ENCODE measurements at regions not wholly inside any gene's neighbourhood (a gene's known extent, or its start where the extent isn't known, plus 50 kb on each side); places are given as distances from the start of the nearest gene placed in this dataset.

DNA sequence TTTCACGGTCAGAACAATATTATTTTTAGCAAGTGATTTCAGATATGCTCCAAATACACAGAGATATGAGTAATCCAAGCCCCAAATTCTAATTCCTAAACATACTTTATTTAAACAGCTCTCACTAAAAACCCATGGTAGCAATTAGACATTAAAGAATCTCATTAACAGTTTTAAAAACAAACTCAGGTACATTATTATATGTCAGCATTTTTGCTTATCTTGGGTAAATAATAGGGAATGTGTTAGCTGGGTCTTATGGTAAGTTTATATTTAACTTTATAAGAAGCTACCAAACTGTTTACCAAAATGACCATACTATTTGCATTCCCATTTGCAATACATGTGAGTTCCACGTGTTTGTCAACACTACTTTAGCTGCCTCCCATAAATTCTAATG, 511.1 kb downstream of the HTR1A start:
- H3K27ac Mint-ChIP-seq: no peak overlapping the region
- Histone ChIP-seq H3K79me2 (ENCODE audit: low read depth) (no peaks in the 10 kb centered on the region), H3K36me3 (no peaks in the 10 kb centered on the region), H4K20me1 (ENCODE audit: low read depth) (no peaks in the 10 kb centered on the region), H3K9ac (no peak overlapping the region), H3K4me3 (no peak overlapping the region), H2AFZ (replicated peaks) (no peak overlapping the region), H3K27ac (no peak overlapping the region), H3K4me1 (no peaks in the 10 kb centered on the region), H3K27me3 (no peaks in the 10 kb centered on the region), H3K4me2 (no peak overlapping the region), H3F3A (ENCODE audit: low read depth) (no peaks in the 10 kb centered on the region), H3K9me3 (ENCODE audit: low read depth) (no peaks in the 10 kb centered on the region)
- H3K9me3 Mint-ChIP-seq: no peaks in the 10 kb centered on the region
- H3K4me1 Mint-ChIP-seq: no peaks in the 10 kb centered on the region
- H3K27me3 Mint-ChIP-seq (ENCODE audit: insufficient read depth, low read depth): no peaks in the 10 kb centered on the region
- no peak for DNase-seq (ENCODE audit: low spot score)
- TF ChIP-seq CTCF (IDR thresholded peaks at IDR 0.05) (no peak), EZH2phosphoT487 (IDR thresholded peaks at IDR 0.05) (no peak), EZH2 (IDR thresholded peaks at IDR 0.05) (no peak)
- no peaks in the 10 kb centered on the region for H3K36me3 Mint-ChIP-seq
- H3K4me3 Mint-ChIP-seq: no peak overlapping the region

GRCh38 chr5:63439537-63439936, 522.7 kb downstream of the HTR1A start:
- H3K27ac Mint-ChIP-seq: no peak overlapping the region
- no peaks in the 10 kb centered on the region for H3K27me3 ChIP-seq
- no peaks in the 10 kb centered on the region for H3F3A ChIP-seq (ENCODE audit: low read depth)
- no peak overlapping the region for H3K4me3 ChIP-seq
- TF ChIP-seq EZH2phosphoT487 (IDR thresholded peaks at IDR 0.05) (no peak), EZH2 (IDR thresholded peaks at IDR 0.05) (no peak), CTCF (IDR thresholded peaks at IDR 0.05) (no peak)
- H3K4me1 Mint-ChIP-seq: no peaks in the 10 kb centered on the region
- no peak overlapping the region for H3K27ac ChIP-seq
- no peaks in the 10 kb centered on the region for H3K9me3 Mint-ChIP-seq
- no peaks in the 10 kb centered on the region for H3K36me3 Mint-ChIP-seq
- H3K79me2 ChIP-seq (ENCODE audit: low read depth): no peaks in the 10 kb centered on the region
- no peaks in the 10 kb centered on the region for H3K36me3 ChIP-seq
- peak overlapping the region; percentile 20 for H2AFZ ChIP-seq (replicated peaks)
- H3K4me1 ChIP-seq: no peaks in the 10 kb centered on the region
- no peak overlapping the region for H3K4me2 ChIP-seq
- no peaks in the 10 kb centered on the region for H4K20me1 ChIP-seq (ENCODE audit: low read depth)
- DNase-seq (ENCODE audit: low spot score): peak; percentile 2
- H3K4me3 Mint-ChIP-seq: no peak overlapping the region
- no peaks in the 10 kb centered on the region for H3K27me3 Mint-ChIP-seq (ENCODE audit: insufficient read depth, low read depth)
- no peaks in the 10 kb centered on the region for H3K9me3 ChIP-seq (ENCODE audit: low read depth)
- H3K9ac ChIP-seq: no peak overlapping the region

GRCh38 chr5:63409737-63410136, 552.5 kb downstream of the HTR1A start:
- H3K79me2 ChIP-seq (ENCODE audit: low read depth): no peaks in the 10 kb centered on the region
- Mint-ChIP-seq H3K36me3 (no peaks in the 10 kb centered on the region), H3K9me3 (no peaks in the 10 kb centered on the region), H3K27me3 (ENCODE audit: insufficient read depth, low read depth) (peaks cover 3% of the 10 kb centered on the region), H3K4me3 (no peak overlapping the region), H3K4me1 (no peaks in the 10 kb centered on the region), H3K27ac (no peak overlapping the region)
- DNase-seq (ENCODE audit: low spot score): no peak
- no peaks in the 10 kb centered on the region for H3K27me3 ChIP-seq
- no peak overlapping the region for H3K4me3 ChIP-seq
- H3F3A ChIP-seq (ENCODE audit: low read depth): no peaks in the 10 kb centered on the region
- H3K9ac ChIP-seq: no peak overlapping the region
- H4K20me1 ChIP-seq (ENCODE audit: low read depth): no peaks in the 10 kb centered on the region
- no peak for TF ChIP-seq EZH2 (IDR thresholded peaks at IDR 0.05)
- no peak for TF ChIP-seq EZH2phosphoT487 (IDR thresholded peaks at IDR 0.05)
- no peak for TF ChIP-seq CTCF (IDR thresholded peaks at IDR 0.05)
- H3K9me3 ChIP-seq (ENCODE audit: low read depth): no peaks in the 10 kb centered on the region
- no peak overlapping the region for H2AFZ ChIP-seq (replicated peaks)
- H3K36me3 ChIP-seq: no peaks in the 10 kb centered on the region
- H3K4me1 ChIP-seq: no peaks in the 10 kb centered on the region
- no peak overlapping the region for H3K27ac ChIP-seq
- no peak overlapping the region for H3K4me2 ChIP-seq

DNA sequence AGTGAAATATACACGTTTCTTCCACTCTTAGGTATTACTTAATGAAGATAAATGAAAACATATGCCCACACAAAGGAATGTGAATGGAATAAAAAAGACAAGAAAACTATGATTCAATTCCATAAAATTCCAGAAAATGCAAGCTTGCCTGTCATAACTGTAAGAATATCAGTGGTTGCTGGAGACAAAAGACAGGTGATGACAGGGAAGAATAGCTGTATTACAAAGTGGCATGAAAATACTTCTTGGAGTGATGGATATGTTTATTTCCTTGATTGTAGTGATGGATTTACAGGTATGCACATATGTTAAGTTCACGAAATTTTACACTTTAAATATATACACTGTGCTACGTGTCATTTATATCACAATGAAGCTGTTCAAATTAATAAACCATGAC, 553.3 kb downstream of the HTR1A start:
- H3K9me3 ChIP-seq (ENCODE audit: low read depth): no peaks in the 10 kb centered on the region
- H3K27ac ChIP-seq: no peak overlapping the region
- TF ChIP-seq CTCF (IDR thresholded peaks at IDR 0.05): no peak
- no peak for TF ChIP-seq EZH2 (IDR thresholded peaks at IDR 0.05)
- no peak for TF ChIP-seq EZH2phosphoT487 (IDR thresholded peaks at IDR 0.05)
- Mint-ChIP-seq H3K27ac (no peak overlapping the region), H3K4me3 (no peak overlapping the region), H3K36me3 (no peaks in the 10 kb centered on the region), H3K27me3 (ENCODE audit: insufficient read depth, low read depth) (peaks cover 3% of the 10 kb centered on the region), H3K9me3 (no peaks in the 10 kb centered on the region), H3K4me1 (no peaks in the 10 kb centered on the region)
- no peaks in the 10 kb centered on the region for H3K36me3 ChIP-seq
- no peaks in the 10 kb centered on the region for H3K79me2 ChIP-seq (ENCODE audit: low read depth)
- H3F3A ChIP-seq (ENCODE audit: low read depth): no peaks in the 10 kb centered on the region
- H3K9ac ChIP-seq: no peak overlapping the region
- DNase-seq (ENCODE audit: low spot score): no peak
- no peak overlapping the region for H2AFZ ChIP-seq (replicated peaks)
- H3K4me1 ChIP-seq: no peaks in the 10 kb centered on the region
- H3K27me3 ChIP-seq: no peaks in the 10 kb centered on the region
- H3K4me3 ChIP-seq: no peak overlapping the region
- no peak overlapping the region for H3K4me2 ChIP-seq
- no peaks in the 10 kb centered on the region for H4K20me1 ChIP-seq (ENCODE audit: low read depth)
